ENCODE measurements at regions not wholly inside any gene's neighbourhood (a gene's known extent, or its start where the extent isn't known, plus 50 kb on each side); places are given as distances from the start of the nearest gene placed in this dataset.

DNA sequence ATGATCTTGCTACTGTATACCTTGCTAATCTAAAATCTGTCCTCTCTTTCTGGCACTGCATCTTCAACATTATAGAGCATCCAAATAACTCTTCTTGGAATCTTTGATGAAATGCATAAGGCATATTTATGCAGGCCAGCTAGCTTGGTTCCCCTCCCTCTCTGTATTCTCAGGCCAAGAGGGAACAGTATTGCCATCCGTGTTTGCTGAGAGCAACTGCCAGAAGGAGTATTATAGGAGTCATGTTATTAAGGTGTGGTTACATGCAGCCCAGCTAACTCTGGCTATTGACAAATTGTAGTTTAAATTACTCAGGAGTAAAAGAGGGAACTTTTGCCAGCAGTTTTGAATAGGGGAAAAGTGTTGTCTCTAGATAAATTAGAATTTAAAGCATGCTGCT lies 309.3 kb upstream of the E2F7 start:
- Histone ChIP-seq H3K36me3 (no peaks in the 10 kb centered on the region), H3K27me3 (replicated peaks; ENCODE audit: insufficient read depth) (no peaks in the 10 kb centered on the region), H3K27ac (no peak overlapping the region), H3K4me3 (no peak overlapping the region), H3K9me3 (no peaks in the 10 kb centered on the region), H3K4me1 (replicated peaks) (no peaks in the 10 kb centered on the region)
- TF ChIP-seq, protein P1, sequence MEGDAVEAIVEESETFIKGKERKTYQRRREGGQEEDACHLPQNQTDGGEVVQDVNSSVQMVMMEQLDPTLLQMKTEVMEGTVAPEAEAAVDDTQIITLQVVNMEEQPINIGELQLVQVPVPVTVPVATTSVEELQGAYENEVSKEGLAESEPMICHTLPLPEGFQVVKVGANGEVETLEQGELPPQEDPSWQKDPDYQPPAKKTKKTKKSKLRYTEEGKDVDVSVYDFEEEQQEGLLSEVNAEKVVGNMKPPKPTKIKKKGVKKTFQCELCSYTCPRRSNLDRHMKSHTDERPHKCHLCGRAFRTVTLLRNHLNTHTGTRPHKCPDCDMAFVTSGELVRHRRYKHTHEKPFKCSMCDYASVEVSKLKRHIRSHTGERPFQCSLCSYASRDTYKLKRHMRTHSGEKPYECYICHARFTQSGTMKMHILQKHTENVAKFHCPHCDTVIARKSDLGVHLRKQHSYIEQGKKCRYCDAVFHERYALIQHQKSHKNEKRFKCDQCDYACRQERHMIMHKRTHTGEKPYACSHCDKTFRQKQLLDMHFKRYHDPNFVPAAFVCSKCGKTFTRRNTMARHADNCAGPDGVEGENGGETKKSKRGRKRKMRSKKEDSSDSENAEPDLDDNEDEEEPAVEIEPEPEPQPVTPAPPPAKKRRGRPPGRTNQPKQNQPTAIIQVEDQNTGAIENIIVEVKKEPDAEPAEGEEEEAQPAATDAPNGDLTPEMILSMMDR (IDR thresholded peaks at IDR 0.05): no peak
- no peak for TF ChIP-seq POLR2A (IDR thresholded peaks at IDR 0.05)
- no peak for TF ChIP-seq POLR2AphosphoS5 (IDR thresholded peaks at IDR 0.05)
- intact Hi-C loops (cut with DNase I): no loop called here
- WGBS: 17% methylated on average over 1 of the region's 1 CpG
- DNase-seq (ENCODE audit: low spot score): no peak

DNA sequence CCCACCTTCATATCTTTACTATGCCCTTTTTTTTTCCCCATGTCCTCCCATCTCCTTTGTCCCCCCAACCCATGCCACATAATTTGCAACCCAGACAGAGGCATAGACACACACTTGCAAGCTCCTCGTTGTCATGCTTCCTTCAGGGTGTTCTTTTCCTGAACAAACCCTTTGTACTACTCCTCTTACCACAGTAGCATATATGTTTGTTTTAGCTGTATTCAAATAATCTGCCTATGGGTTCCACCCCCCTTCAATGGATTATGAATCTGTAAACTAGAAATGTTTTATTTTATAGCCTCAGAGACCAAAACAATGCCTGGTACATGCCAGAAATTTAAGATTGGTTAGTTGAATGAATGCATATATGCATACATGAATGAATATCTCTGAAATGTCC lies 307.1 kb upstream of the E2F7 start:
- Histone ChIP-seq H3K36me3 (no peaks in the 10 kb centered on the region), H3K4me3 (no peak overlapping the region), H3K27me3 (replicated peaks; ENCODE audit: insufficient read depth) (no peaks in the 10 kb centered on the region), H3K9me3 (no peaks in the 10 kb centered on the region), H3K27ac (no peak overlapping the region), H3K4me1 (replicated peaks) (no peaks in the 10 kb centered on the region)
- DNase-seq (ENCODE audit: low spot score): no peak
- 32% methylated on average over 1 of the region's 1 CpG for WGBS
- TF ChIP-seq POLR2AphosphoS5 (IDR thresholded peaks at IDR 0.05) (no peak), POLR2A (IDR thresholded peaks at IDR 0.05) (no peak)
- TF ChIP-seq, protein P1 (IDR thresholded peaks at IDR 0.05): no peak
- intact Hi-C loops (cut with DNase I): no loop called here

DNA sequence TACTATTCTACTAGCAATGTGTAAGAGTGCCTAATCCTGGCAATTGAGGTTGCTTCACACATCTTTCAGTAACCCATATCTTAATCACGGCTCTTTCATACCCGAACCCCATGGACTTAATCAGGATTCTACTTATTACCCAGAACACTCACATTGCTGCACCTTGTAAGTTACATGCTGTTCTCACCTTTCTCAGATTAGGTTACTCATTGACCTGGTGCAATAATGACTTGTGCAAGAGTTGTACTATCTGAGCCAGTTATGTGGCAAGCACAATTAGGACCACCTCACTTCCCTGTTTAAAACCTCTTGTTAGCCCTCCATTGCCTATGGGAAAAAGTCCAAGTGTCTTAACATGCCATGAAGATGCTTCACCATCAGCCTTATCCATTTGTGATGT lies 306.7 kb upstream of the E2F7 start:
- no peaks in the 10 kb centered on the region for H3K4me1 ChIP-seq (replicated peaks)
- H3K36me3 ChIP-seq: no peaks in the 10 kb centered on the region
- no peak overlapping the region for H3K27ac ChIP-seq
- no peak overlapping the region for H3K4me3 ChIP-seq
- DNase-seq (ENCODE audit: low spot score): no peak
- TF ChIP-seq, protein P1 (IDR thresholded peaks at IDR 0.05): no peak
- no peak for TF ChIP-seq POLR2AphosphoS5 (IDR thresholded peaks at IDR 0.05)
- no peak for TF ChIP-seq POLR2A (IDR thresholded peaks at IDR 0.05)
- 97% methylated on average over 2 of the region's 2 CpGs for WGBS
- intact Hi-C loops (cut with DNase I): no loop called here
- H3K27me3 ChIP-seq (replicated peaks; ENCODE audit: insufficient read depth): no peaks in the 10 kb centered on the region
- H3K9me3 ChIP-seq: no peaks in the 10 kb centered on the region

DNA sequence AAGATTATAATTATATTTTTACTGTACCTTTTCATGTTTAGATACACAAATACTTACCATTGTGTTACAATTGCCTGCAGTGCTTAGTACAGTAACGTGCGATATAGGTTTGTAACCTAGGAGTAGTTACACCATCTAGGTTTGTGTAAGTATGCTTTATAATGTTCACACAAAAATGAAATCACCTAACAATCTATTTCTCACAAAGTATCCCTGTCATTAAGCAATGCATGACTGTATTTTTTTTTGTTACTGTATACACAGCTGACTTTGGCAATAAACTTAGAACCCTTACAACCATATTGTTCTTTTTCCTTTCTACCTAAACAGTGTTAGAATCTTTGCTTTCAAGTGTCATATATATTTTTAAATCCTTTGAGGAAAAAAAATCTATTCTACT lies 303.0 kb upstream of the E2F7 start:
- TF ChIP-seq POLR2AphosphoS5 (IDR thresholded peaks at IDR 0.05) (no peak), POLR2A (IDR thresholded peaks at IDR 0.05) (no peak)
- TF ChIP-seq, protein P1 (IDR thresholded peaks at IDR 0.05): no peak
- Histone ChIP-seq H3K4me1 (replicated peaks) (no peaks in the 10 kb centered on the region), H3K36me3 (no peaks in the 10 kb centered on the region), H3K27me3 (replicated peaks; ENCODE audit: insufficient read depth) (no peaks in the 10 kb centered on the region), H3K4me3 (no peak overlapping the region), H3K27ac (no peak overlapping the region), H3K9me3 (no peaks in the 10 kb centered on the region)
- intact Hi-C loops (cut with DNase I): no loop called here
- WGBS: 94% methylated on average over 2 of the region's 2 CpGs
- no peak for DNase-seq (ENCODE audit: low spot score)

DNA sequence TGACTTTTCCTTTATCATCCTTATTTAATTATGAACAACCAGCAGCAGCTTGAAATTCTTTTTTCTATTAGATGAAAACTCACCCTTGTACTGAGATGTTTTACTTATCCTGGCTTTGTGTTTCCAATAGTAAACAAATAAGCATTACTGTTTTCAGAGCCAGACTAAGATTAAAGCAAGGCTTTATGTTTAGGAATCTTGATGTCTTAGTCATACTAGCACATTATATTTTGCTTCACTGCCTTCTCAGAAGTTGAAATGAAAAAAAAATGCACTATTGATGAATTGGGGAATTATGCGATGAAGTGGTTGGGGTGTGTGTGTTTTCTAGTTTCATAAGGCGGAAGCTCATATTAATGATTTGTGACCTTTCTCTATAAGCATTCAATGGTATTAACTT lies 301.2 kb upstream of the E2F7 start:
- DNase-seq (ENCODE audit: low spot score): no peak
- Histone ChIP-seq H3K4me3 (no peak overlapping the region), H3K27me3 (replicated peaks; ENCODE audit: insufficient read depth) (no peaks in the 10 kb centered on the region), H3K9me3 (no peaks in the 10 kb centered on the region), H3K36me3 (no peaks in the 10 kb centered on the region), H3K27ac (no peak overlapping the region), H3K4me1 (replicated peaks) (no peaks in the 10 kb centered on the region)
- intact Hi-C loops (cut with DNase I): no loop called here
- TF ChIP-seq, protein P1 (IDR thresholded peaks at IDR 0.05): no peak
- no peak for TF ChIP-seq POLR2A (IDR thresholded peaks at IDR 0.05)
- TF ChIP-seq POLR2AphosphoS5 (IDR thresholded peaks at IDR 0.05): no peak
- WGBS: 93% methylated on average over 2 of the region's 2 CpGs
